ENCODE measurements at regions not wholly inside any gene's neighbourhood (a gene's known extent, or its start where the extent isn't known, plus 50 kb on each side); places are given as distances from the start of the nearest gene placed in this dataset.

GRCh38 chr3:42012935-42013690 lies 51.2 kb upstream of the ULK4 start:
- DNase-seq = peak; percentile 81

DNA sequence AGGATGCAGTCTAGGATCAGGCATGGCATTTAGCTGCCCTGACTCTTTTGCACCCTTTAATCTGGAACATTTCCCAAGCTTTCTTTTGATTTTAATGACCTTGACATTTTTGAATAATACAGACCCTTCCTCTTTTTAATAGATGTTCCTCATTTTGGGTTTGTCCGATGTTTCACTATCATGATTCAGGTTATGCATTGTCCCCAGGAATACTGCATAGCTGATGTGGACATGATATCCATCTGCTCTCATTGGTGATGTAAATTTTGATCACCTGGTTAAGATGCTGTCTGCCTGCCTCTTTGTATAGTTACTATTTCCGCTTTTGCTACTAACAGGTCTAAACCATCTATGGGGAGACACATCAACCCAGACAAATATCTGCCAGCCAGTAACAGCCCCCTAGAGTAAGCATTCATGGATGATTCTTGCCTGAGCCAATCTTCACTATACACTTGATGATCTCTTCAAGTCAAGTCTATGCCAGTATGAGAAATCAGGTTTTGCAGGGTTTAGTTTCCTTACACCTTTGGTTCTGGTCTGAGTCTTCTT lies 50.6 kb upstream of the ULK4 start:
- DNase-seq = peak; percentile 36

All from CD4-positive, alpha-beta T cell treated with Interleukin-15 for 1 hour (primary cell).